ENCODE measurements at regions not wholly inside any gene's neighbourhood (a gene's known extent, or its start where the extent isn't known, plus 50 kb on each side); places are given as distances from the start of the nearest gene placed in this dataset.

GRCh38 chr16:31702796-31703195 is 170.8 kb upstream of the ZNF267 start:
- TF ChIP-seq CTCF (IDR thresholded peaks at IDR 0.05; ENCODE audit: insufficient read depth, low read length, poor library complexity, severe bottlenecking) (no peak), EZH2phosphoT487 (conservative IDR thresholded peaks at IDR 0.05; ENCODE audit: low read length) (no peak)

Measured in SU-DHL-6 (cell line).